ENCODE measurements at regions not wholly inside any gene's neighbourhood (a gene's known extent, or its start where the extent isn't known, plus 50 kb on each side); places are given as distances from the start of the nearest gene placed in this dataset.

DNA sequence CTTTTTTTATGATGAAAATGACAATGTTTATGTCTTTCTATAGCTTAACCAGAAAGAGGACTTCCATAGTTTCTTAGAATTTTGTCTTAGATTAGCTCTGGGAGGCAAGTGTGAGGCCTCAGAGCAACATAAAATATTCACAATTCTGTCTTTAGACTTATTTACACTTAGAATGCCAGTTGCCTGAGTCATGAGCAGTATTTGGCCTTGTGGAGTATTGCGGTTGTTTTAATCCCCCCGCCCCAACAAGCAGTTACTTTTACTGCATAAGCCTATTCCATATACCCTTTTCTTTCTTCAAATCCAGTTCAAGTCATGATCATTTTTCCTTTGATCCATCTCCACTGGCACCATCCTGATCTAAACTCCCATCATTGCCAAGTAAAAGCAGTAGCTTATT is 198.0 kb upstream of the EGFLAM start:
- TF ChIP-seq, protein P1, sequence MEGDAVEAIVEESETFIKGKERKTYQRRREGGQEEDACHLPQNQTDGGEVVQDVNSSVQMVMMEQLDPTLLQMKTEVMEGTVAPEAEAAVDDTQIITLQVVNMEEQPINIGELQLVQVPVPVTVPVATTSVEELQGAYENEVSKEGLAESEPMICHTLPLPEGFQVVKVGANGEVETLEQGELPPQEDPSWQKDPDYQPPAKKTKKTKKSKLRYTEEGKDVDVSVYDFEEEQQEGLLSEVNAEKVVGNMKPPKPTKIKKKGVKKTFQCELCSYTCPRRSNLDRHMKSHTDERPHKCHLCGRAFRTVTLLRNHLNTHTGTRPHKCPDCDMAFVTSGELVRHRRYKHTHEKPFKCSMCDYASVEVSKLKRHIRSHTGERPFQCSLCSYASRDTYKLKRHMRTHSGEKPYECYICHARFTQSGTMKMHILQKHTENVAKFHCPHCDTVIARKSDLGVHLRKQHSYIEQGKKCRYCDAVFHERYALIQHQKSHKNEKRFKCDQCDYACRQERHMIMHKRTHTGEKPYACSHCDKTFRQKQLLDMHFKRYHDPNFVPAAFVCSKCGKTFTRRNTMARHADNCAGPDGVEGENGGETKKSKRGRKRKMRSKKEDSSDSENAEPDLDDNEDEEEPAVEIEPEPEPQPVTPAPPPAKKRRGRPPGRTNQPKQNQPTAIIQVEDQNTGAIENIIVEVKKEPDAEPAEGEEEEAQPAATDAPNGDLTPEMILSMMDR (IDR thresholded peaks at IDR 0.05): no peak
- no peak for TF ChIP-seq POLR2A (IDR thresholded peaks at IDR 0.05)

All from body of pancreas (tissue), 4 donors.